ENCODE measurements at regions not wholly inside any gene's neighbourhood (a gene's known extent, or its start where the extent isn't known, plus 50 kb on each side); places are given as distances from the start of the nearest gene placed in this dataset.

DNA sequence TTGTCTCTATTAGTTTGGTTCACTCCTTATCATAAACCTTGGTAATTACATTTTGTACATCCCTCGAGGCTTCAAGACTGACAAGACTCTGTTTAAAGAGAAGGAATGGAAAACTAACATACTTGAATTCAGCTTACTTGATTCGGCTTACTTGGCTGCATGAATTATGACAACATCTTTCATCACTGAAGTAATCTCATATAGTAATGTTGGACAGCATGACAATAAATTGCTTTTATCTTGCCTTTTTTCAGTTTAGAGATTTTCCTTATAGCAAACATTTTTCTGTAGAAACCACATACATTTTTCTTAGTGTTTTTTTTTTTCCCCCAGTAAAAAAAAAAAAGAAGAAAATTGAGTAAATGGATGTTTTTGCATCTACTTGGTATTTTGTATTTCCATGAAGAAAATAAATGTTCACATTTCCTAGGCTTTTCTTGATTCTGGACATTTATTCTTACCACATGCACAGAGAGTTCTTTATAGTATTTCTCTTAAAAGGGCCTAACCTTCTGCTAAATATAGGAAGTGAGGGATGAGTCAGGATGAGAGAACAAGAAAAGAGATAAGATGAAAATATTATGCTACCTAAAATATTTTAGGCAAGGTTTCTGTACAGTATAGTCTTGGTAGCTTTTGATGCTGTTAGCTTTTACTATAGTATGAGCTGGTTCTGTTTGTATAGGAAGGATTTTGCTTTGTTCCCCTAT lies 101.0 kb upstream of the HDGFL1 start:
- no peak for TF ChIP-seq CREB1 (IDR thresholded peaks at IDR 0.05; ENCODE audit: low read depth)
- TF ChIP-seq ZBTB7A (IDR thresholded peaks at IDR 0.05; ENCODE audit: low read depth): no peak
- TF ChIP-seq TEAD4 (IDR thresholded peaks at IDR 0.05): no peak
- TF ChIP-seq, protein P1, sequence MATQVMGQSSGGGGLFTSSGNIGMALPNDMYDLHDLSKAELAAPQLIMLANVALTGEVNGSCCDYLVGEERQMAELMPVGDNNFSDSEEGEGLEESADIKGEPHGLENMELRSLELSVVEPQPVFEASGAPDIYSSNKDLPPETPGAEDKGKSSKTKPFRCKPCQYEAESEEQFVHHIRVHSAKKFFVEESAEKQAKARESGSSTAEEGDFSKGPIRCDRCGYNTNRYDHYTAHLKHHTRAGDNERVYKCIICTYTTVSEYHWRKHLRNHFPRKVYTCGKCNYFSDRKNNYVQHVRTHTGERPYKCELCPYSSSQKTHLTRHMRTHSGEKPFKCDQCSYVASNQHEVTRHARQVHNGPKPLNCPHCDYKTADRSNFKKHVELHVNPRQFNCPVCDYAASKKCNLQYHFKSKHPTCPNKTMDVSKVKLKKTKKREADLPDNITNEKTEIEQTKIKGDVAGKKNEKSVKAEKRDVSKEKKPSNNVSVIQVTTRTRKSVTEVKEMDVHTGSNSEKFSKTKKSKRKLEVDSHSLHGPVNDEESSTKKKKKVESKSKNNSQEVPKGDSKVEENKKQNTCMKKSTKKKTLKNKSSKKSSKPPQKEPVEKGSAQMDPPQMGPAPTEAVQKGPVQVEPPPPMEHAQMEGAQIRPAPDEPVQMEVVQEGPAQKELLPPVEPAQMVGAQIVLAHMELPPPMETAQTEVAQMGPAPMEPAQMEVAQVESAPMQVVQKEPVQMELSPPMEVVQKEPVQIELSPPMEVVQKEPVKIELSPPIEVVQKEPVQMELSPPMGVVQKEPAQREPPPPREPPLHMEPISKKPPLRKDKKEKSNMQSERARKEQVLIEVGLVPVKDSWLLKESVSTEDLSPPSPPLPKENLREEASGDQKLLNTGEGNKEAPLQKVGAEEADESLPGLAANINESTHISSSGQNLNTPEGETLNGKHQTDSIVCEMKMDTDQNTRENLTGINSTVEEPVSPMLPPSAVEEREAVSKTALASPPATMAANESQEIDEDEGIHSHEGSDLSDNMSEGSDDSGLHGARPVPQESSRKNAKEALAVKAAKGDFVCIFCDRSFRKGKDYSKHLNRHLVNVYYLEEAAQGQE (IDR thresholded peaks at IDR 0.05; ENCODE audit: low read depth): no peak
- TF ChIP-seq RAD21 (IDR thresholded peaks at IDR 0.05; ENCODE audit: low read depth): no peak
- TF ChIP-seq, protein P2, sequence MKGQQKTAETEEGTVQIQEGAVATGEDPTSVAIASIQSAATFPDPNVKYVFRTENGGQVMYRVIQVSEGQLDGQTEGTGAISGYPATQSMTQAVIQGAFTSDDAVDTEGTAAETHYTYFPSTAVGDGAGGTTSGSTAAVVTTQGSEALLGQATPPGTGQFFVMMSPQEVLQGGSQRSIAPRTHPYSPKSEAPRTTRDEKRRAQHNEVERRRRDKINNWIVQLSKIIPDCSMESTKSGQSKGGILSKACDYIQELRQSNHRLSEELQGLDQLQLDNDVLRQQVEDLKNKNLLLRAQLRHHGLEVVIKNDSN (IDR thresholded peaks at IDR 0.05): no peak
- TF ChIP-seq EP300 (IDR thresholded peaks at IDR 0.05; ENCODE audit: borderline replicate concordance): no peak
- no peak for TF ChIP-seq FOXM1 (IDR thresholded peaks at IDR 0.05; ENCODE audit: borderline replicate concordance, low read depth)
- no peak for TF ChIP-seq MAX (IDR thresholded peaks at IDR 0.05)
- no peak for TF ChIP-seq TAF1 (IDR thresholded peaks at IDR 0.05; ENCODE audit: low read depth)
- TF ChIP-seq CEBPB (IDR thresholded peaks at IDR 0.05): no peak

GRCh38 chr6:22470454-22471131 lies 98.8 kb upstream of the HDGFL1 start:
- TF ChIP-seq TAF1 (IDR thresholded peaks at IDR 0.05; ENCODE audit: low read depth) (no peak), TCF12 (IDR thresholded peaks at IDR 0.05; ENCODE audit: low read depth) (no peak), CREB1 (IDR thresholded peaks at IDR 0.05; ENCODE audit: low read depth) (no peak), ZBTB7A (IDR thresholded peaks at IDR 0.05; ENCODE audit: low read depth) (no peak), EP300 (IDR thresholded peaks at IDR 0.05; ENCODE audit: borderline replicate concordance) (no peak), NFIC (IDR thresholded peaks at IDR 0.05) (no peak), MAX (IDR thresholded peaks at IDR 0.05) (no peak), YY1 (IDR thresholded peaks at IDR 0.05; ENCODE audit: low read depth) (no peak), RAD21 (IDR thresholded peaks at IDR 0.05; ENCODE audit: low read depth) (no peak), EGR1 (IDR thresholded peaks at IDR 0.05) (no peak), CEBPB (IDR thresholded peaks at IDR 0.05) (no peak), TEAD4 (IDR thresholded peaks at IDR 0.05) (no peak), FOXM1 (IDR thresholded peaks at IDR 0.05; ENCODE audit: borderline replicate concordance, low read depth) (no peak)
- TF ChIP-seq, protein P1 (IDR thresholded peaks at IDR 0.05; ENCODE audit: low read depth): no peak
- TF ChIP-seq, protein P2 (IDR thresholded peaks at IDR 0.05): no peak

GRCh38 chr6:22471132-22471690 lies 98.2 kb upstream of the HDGFL1 start:
- no peak for TF ChIP-seq YY1 (IDR thresholded peaks at IDR 0.05; ENCODE audit: low read depth)
- 0 out of 2 replicates have a peak, but pooled peaks have one; percentile 21 for TF ChIP-seq TCF12 (IDR thresholded peaks at IDR 0.05; ENCODE audit: low read depth)
- TF ChIP-seq NFIC (IDR thresholded peaks at IDR 0.05): peak; percentile 78

DNA sequence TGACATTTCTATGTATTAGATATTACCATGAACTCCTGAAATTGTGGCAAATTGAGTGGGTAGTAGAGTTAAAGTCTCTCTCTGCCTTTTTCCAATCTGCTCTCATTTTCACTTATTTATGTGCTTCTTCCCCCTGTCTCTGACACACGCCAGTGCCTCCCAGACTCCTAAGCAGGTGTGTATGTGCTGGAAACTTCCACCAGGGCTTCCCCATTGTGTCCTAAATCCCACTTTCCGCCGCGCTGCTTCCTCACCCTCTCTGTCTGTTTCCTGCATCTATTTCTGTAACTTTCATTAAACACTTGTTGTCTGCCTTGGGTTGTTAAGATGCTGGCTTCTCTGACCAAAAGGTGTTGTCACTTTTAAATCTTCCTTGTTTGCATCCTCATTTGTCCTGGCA lies 97.6 kb upstream of the HDGFL1 start:
- TF ChIP-seq RAD21 (IDR thresholded peaks at IDR 0.05; ENCODE audit: low read depth): no peak
- TF ChIP-seq, protein P2 (IDR thresholded peaks at IDR 0.05): no peak
- TF ChIP-seq MAX (IDR thresholded peaks at IDR 0.05): no peak
- no peak for TF ChIP-seq NFIC (IDR thresholded peaks at IDR 0.05)
- TF ChIP-seq TAF1 (IDR thresholded peaks at IDR 0.05; ENCODE audit: low read depth): no peak
- TF ChIP-seq TEAD4 (IDR thresholded peaks at IDR 0.05): no peak
- TF ChIP-seq, protein P1 (IDR thresholded peaks at IDR 0.05; ENCODE audit: low read depth): no peak
- no peak for TF ChIP-seq FOXM1 (IDR thresholded peaks at IDR 0.05; ENCODE audit: borderline replicate concordance, low read depth)
- TF ChIP-seq EP300 (IDR thresholded peaks at IDR 0.05; ENCODE audit: borderline replicate concordance): no peak
- TF ChIP-seq EGR1 (IDR thresholded peaks at IDR 0.05): no peak
- TF ChIP-seq ZBTB7A (IDR thresholded peaks at IDR 0.05; ENCODE audit: low read depth): no peak

Data from Ishikawa (cell line).